ENCODE measurements at regions not wholly inside any gene's neighbourhood (a gene's known extent, or its start where the extent isn't known, plus 50 kb on each side); places are given as distances from the start of the nearest gene placed in this dataset.

DNA sequence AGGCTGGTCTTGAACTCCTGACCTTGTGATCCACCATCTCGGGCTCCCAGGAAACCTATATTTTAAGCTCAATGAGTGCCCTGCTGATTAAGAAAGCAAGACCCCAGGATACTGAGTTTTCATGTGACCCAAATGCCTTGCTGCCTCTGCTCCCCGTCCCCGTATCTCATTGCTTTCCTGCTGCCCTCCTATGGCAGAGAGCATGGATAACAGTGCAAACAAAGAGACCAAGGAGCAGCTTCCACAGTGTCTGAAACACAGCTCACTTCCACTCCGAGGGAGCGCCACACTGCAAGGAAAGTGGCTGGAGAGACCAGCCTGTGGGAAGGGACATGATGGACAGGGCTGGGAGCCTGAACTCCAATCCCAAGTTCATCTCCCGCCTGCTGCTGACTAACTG, 246.8 kb downstream of the TMEM182 start:
- WGBS (ENCODE audit: insufficient coverage): 86% methylated on average over 5 of the region's 6 CpGs
- Mint-ChIP-seq H3K4me1 (no peaks in the 10 kb centered on the region), H3K27me3 (peaks cover 0 to 1% of the 10 kb centered on the region in 2 donors), H3K36me3 (no peaks in the 10 kb centered on the region), H3K4me3 (no peak overlapping the region), H3K9me3 (no peaks in the 10 kb centered on the region), H3K27ac (no peak overlapping the region)
- H3K27ac ChIP-seq (ENCODE audit: low read length): no peak overlapping the region
- H3K4me3 ChIP-seq (ENCODE audit: control insufficient read depth in 1 of 2, extremely low read depth in 1 of 2, low read length in 1 of 2): no peak overlapping the region
- CTCF ChIA-PET: no interaction called here
- DNase-seq: no peak
- H3K27me3 ChIP-seq (replicated peaks in 1 of 2; ENCODE audit: control insufficient read depth in 2 of 2, extremely low read depth in 1 of 2, insufficient read depth in 2 of 2, low read length in 1 of 2): peaks cover 0 to 2% of the 10 kb centered on the region in 2 experiments
- no peaks in the 10 kb centered on the region for H3K4me1 ChIP-seq (ENCODE audit: control insufficient read depth in 1 of 2, extremely low read depth in 1 of 2, insufficient read depth in 2 of 2, low read length in 2 of 2)
- POLR2A ChIA-PET: no interaction called here
- ATAC-seq (replicated peaks in 1 of 4): no peak
- H3K36me3 ChIP-seq (ENCODE audit: control insufficient read depth in 2 of 2, extremely low read depth in 1 of 2, insufficient read depth in 1 of 2, low read length in 1 of 2): no peaks in the 10 kb centered on the region
- H3K9me3 ChIP-seq: no peaks in the 10 kb centered on the region

DNA sequence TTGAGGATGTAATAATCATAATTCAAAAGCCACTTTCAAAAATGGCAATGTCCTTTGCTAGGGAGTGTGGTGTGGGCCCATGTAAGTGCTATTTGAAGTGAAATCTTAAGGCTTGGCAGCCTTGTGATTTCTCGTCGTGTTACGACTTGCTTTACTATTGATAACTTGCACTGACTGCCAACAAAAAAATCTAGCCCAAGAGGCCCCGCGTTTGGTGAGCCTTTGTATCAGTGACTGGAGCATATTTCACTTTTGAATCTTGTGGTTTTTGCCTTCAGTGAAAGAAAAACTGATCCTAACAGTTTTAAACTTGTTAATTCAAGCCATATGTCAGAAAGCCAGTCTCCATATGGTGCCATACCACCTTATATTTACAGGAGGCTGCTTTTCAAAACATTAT, 248.0 kb downstream of the TMEM182 start:
- Mint-ChIP-seq H3K9me3 (no peaks in the 10 kb centered on the region), H3K27ac (no peak overlapping the region), H3K27me3 (peaks cover 0 to 1% of the 10 kb centered on the region in 2 donors), H3K36me3 (no peaks in the 10 kb centered on the region), H3K4me1 (no peaks in the 10 kb centered on the region), H3K4me3 (no peak overlapping the region)
- ATAC-seq (replicated peaks in 1 of 4) (no peak), DNase-seq (no peak)
- H3K27me3 ChIP-seq (replicated peaks in 1 of 2; ENCODE audit: control insufficient read depth in 2 of 2, extremely low read depth in 1 of 2, insufficient read depth in 2 of 2, low read length in 1 of 2): no peaks in the 10 kb centered on the region
- CTCF ChIA-PET: no interaction called here
- H3K9me3 ChIP-seq: no peaks in the 10 kb centered on the region
- no peaks in the 10 kb centered on the region for H3K36me3 ChIP-seq (ENCODE audit: control insufficient read depth in 2 of 2, extremely low read depth in 1 of 2, insufficient read depth in 1 of 2, low read length in 1 of 2)
- no peak overlapping the region for H3K4me3 ChIP-seq (ENCODE audit: control insufficient read depth in 1 of 2, extremely low read depth in 1 of 2, low read length in 1 of 2)
- no peaks in the 10 kb centered on the region for H3K4me1 ChIP-seq (ENCODE audit: control insufficient read depth in 1 of 2, extremely low read depth in 1 of 2, insufficient read depth in 2 of 2, low read length in 2 of 2)
- WGBS (ENCODE audit: insufficient coverage): 84% methylated on average over 4 of the region's 5 CpGs
- no peak overlapping the region for H3K27ac ChIP-seq (ENCODE audit: low read length)
- POLR2A ChIA-PET: no interaction called here

DNA sequence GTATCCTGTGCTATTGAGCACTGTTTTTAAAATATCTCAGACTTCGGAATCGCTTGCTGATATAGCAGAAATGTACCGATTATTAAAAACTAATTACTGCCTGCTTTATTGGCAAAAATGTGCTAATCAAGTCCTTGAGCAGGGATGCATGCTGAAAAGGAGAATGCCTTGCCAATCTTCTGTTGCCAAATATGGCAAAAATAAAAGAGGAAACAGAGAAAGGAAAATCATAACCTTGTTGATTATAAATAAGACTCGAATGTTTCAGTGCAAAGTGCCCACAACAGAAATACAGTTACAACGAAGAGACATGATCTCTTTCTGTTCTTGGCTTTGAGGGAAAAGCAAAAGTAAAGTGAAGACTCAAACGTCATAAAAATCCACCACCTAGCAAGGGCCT, 248.5 kb downstream of the TMEM182 start:
- 100% methylated on average over 3 of the region's 6 CpGs for WGBS (ENCODE audit: insufficient coverage)

DNA sequence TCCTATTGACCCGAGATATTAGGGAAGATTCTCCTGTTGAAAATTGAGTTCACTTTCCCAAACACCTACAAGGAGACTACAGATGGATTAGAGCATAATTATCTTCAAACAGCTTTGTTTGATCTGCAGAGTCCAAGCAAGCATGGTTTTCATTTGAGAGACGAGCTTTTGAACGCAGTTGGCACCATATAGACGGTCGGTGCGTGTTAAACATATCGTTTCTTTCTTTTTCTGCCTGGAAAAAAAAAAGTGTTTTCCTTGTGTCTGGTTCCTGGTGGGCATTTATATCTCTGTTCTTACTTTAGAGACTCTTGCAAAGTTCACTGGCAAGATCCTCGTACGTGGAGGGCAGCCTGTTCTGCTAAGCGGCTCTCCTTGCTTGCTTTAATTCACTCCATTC, 248.9 kb downstream of the TMEM182 start:
- ChIA-PET CTCF (no interaction called here), POLR2A (no interaction called here)
- ATAC-seq (replicated peaks in 1 of 4) (no peak), DNase-seq (no peak)
- no peak overlapping the region for H3K4me3 ChIP-seq (ENCODE audit: control insufficient read depth in 1 of 2, extremely low read depth in 1 of 2, low read length in 1 of 2)
- H3K9me3 Mint-ChIP-seq: no peaks in the 10 kb centered on the region
- no peaks in the 10 kb centered on the region for H3K27me3 ChIP-seq (replicated peaks in 1 of 2; ENCODE audit: control insufficient read depth in 2 of 2, extremely low read depth in 1 of 2, insufficient read depth in 2 of 2, low read length in 1 of 2)
- no peaks in the 10 kb centered on the region for H3K4me1 ChIP-seq (ENCODE audit: control insufficient read depth in 1 of 2, extremely low read depth in 1 of 2, insufficient read depth in 2 of 2, low read length in 2 of 2)
- no peak overlapping the region for H3K27ac ChIP-seq (ENCODE audit: low read length)
- no peak overlapping the region for H3K27ac Mint-ChIP-seq
- H3K9me3 ChIP-seq: no peaks in the 10 kb centered on the region
- H3K36me3 Mint-ChIP-seq: no peaks in the 10 kb centered on the region
- H3K4me1 Mint-ChIP-seq: no peaks in the 10 kb centered on the region
- 85% methylated on average over 9 of the region's 10 CpGs for WGBS (ENCODE audit: insufficient coverage)
- peaks cover 0 to 1% of the 10 kb centered on the region in 2 donors for H3K27me3 Mint-ChIP-seq
- no peaks in the 10 kb centered on the region for H3K36me3 ChIP-seq (ENCODE audit: control insufficient read depth in 2 of 2, extremely low read depth in 1 of 2, insufficient read depth in 1 of 2, low read length in 1 of 2)
- no peak overlapping the region for H3K4me3 Mint-ChIP-seq

More for the DNA sequence above, 248.5 kb downstream of the TMEM182 start:
- Mint-ChIP-seq H3K27me3 (peaks cover 0 to 1% of the 10 kb centered on the region in 2 donors), H3K9me3 (no peaks in the 10 kb centered on the region), H3K27ac (no peak overlapping the region), H3K36me3 (no peaks in the 10 kb centered on the region), H3K4me3 (no peak overlapping the region), H3K4me1 (no peaks in the 10 kb centered on the region)
- Histone ChIP-seq H3K27ac (ENCODE audit: low read length) (no peak overlapping the region), H3K36me3 (ENCODE audit: control insufficient read depth in 2 of 2, extremely low read depth in 1 of 2, insufficient read depth in 1 of 2, low read length in 1 of 2) (no peaks in the 10 kb centered on the region), H3K27me3 (replicated peaks in 1 of 2; ENCODE audit: control insufficient read depth in 2 of 2, extremely low read depth in 1 of 2, insufficient read depth in 2 of 2, low read length in 1 of 2) (no peaks in the 10 kb centered on the region), H3K9me3 (no peaks in the 10 kb centered on the region), H3K4me1 (ENCODE audit: control insufficient read depth in 1 of 2, extremely low read depth in 1 of 2, insufficient read depth in 2 of 2, low read length in 2 of 2) (no peaks in the 10 kb centered on the region), H3K4me3 (ENCODE audit: control insufficient read depth in 1 of 2, extremely low read depth in 1 of 2, low read length in 1 of 2) (no peak overlapping the region)
- ChIA-PET POLR2A (no interaction called here), CTCF (no interaction called here)
- DNase-seq (no peak), ATAC-seq (replicated peaks in 1 of 4) (no peak)

DNA sequence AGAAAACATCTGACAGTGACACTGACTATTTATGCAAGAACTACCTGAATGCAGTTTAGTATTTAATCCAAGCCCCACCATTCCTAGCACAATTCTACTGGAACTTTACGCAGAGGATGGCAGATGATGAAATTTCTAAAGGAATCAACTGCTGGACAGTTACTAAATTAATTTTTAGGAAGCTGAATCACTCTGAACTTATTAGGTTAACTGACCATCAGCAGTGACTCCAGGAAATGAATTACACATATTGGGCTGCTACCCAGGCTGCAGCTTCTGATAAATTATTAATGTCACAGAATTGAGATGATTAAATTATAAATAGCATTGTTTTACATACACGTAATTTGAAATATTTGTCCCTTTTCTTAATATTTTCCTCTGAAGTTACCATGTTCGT, 250.8 kb downstream of the TMEM182 start:
- ATAC-seq (replicated peaks in 1 of 4): no peak
- POLR2A ChIA-PET: no interaction called here
- H3K9me3 Mint-ChIP-seq: no peaks in the 10 kb centered on the region
- no peak overlapping the region for H3K27ac ChIP-seq (ENCODE audit: low read length)
- no peaks in the 10 kb centered on the region for H3K4me1 ChIP-seq (ENCODE audit: control insufficient read depth in 1 of 2, extremely low read depth in 1 of 2, insufficient read depth in 2 of 2, low read length in 2 of 2)
- H3K36me3 Mint-ChIP-seq: no peaks in the 10 kb centered on the region
- H3K27ac Mint-ChIP-seq: no peak overlapping the region
- no peaks in the 10 kb centered on the region for H3K9me3 ChIP-seq
- no peak overlapping the region for H3K4me3 Mint-ChIP-seq
- no CpG with 5 or more reads among the region's 3 CpGs for WGBS (ENCODE audit: insufficient coverage)
- H3K4me1 Mint-ChIP-seq: no peaks in the 10 kb centered on the region
- DNase-seq: no peak
- H3K27me3 Mint-ChIP-seq: no peaks in the 10 kb centered on the region
- H3K4me3 ChIP-seq (ENCODE audit: control insufficient read depth in 1 of 2, extremely low read depth in 1 of 2, low read length in 1 of 2): no peak overlapping the region
- CTCF ChIA-PET: no interaction called here
- H3K36me3 ChIP-seq (ENCODE audit: control insufficient read depth in 2 of 2, extremely low read depth in 1 of 2, insufficient read depth in 1 of 2, low read length in 1 of 2): no peaks in the 10 kb centered on the region
- no peaks in the 10 kb centered on the region for H3K27me3 ChIP-seq (replicated peaks in 1 of 2; ENCODE audit: control insufficient read depth in 2 of 2, extremely low read depth in 1 of 2, insufficient read depth in 2 of 2, low read length in 1 of 2)

DNA sequence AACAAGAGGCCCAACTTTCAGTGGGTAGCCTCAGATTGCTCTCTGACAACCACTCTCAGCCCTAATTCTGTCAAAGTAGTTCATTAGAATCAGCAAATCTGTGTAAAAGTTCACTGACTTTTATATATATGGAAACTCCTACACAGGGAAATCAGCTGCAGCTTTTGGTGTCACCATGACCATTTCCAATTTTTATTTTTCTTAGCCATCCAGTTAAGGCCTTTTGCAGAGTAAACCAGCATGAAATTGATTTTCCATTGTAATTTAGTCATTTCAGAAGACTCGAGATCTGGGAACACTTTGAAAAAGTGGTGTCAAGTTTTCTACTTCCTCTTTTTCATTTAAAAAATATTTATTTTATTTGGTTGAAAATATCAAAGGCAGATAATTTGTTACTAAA, 263.2 kb downstream of the TMEM182 start:
- CTCF ChIA-PET: interaction anchor here in 1 of 2 donors (0.6 kb wide), 1 partner anchor 1155 kb away, joined by 3 read pairs; no protein-coding TSS in a partner anchor
- no peaks in the 10 kb centered on the region for H3K4me1 Mint-ChIP-seq
- peaks cover 0 to 9% (median 4%) of the 10 kb centered on the region in 3 donors for H3K9me3 Mint-ChIP-seq
- Histone ChIP-seq H3K9me3 (no peaks in the 10 kb centered on the region), H3K27me3 (replicated peaks in 1 of 2; ENCODE audit: control insufficient read depth in 2 of 2, extremely low read depth in 1 of 2, insufficient read depth in 2 of 2, low read length in 1 of 2) (no peaks in the 10 kb centered on the region), H3K27ac (ENCODE audit: low read length) (no peak overlapping the region), H3K36me3 (ENCODE audit: control insufficient read depth in 2 of 2, extremely low read depth in 1 of 2, insufficient read depth in 1 of 2, low read length in 1 of 2) (no peaks in the 10 kb centered on the region), H3K4me3 (ENCODE audit: control insufficient read depth in 1 of 2, extremely low read depth in 1 of 2, low read length in 1 of 2) (no peak overlapping the region), H3K4me1 (ENCODE audit: control insufficient read depth in 1 of 2, extremely low read depth in 1 of 2, insufficient read depth in 2 of 2, low read length in 2 of 2) (no peaks in the 10 kb centered on the region)
- H3K4me3 Mint-ChIP-seq: no peak overlapping the region
- ATAC-seq (replicated peaks in 1 of 4) (no peak), DNase-seq (no peak)
- no peak overlapping the region for H3K27ac Mint-ChIP-seq
- H3K27me3 Mint-ChIP-seq: no peaks in the 10 kb centered on the region
- WGBS (ENCODE audit: insufficient coverage): no CpG with 5 or more reads among the region's 1 CpG
- POLR2A ChIA-PET: no interaction called here
- H3K36me3 Mint-ChIP-seq: no peaks in the 10 kb centered on the region

DNA sequence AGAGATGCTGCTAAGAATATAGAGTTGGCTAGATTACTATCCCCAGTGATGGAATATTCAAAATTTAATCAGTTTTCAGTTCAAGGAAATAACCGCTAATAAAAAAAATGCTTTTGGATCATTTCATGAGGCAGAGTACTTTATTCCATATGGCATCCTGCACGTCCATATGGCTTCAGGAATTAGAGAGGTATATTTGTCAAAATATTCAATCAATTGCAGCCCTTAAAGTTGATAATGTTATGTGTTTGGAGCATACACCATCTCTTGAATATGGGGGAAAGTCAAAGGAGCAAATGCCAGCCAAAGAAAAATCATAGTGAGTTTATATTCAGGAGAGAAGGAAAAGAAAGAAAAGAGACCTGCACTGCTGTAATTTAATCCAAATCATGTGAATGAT, 266.4 kb downstream of the TMEM182 start:
- no CpG with 5 or more reads among the region's 2 CpGs for whole genome bisulfite sequencing (ENCODE audit: insufficient coverage)
- Histone ChIP-seq H3K4me1 (ENCODE audit: control insufficient read depth in 1 of 2, extremely low read depth in 1 of 2, insufficient read depth in 2 of 2, low read length in 2 of 2) (no peaks in the 10 kb centered on the region), H3K9me3 (no peaks in the 10 kb centered on the region), H3K27ac (ENCODE audit: low read length) (no peak overlapping the region), H3K4me3 (ENCODE audit: control insufficient read depth in 1 of 2, extremely low read depth in 1 of 2, low read length in 1 of 2) (no peak overlapping the region), H3K27me3 (replicated peaks in 1 of 2; ENCODE audit: control insufficient read depth in 2 of 2, extremely low read depth in 1 of 2, insufficient read depth in 2 of 2, low read length in 1 of 2) (no peaks in the 10 kb centered on the region), H3K36me3 (ENCODE audit: control insufficient read depth in 2 of 2, extremely low read depth in 1 of 2, insufficient read depth in 1 of 2, low read length in 1 of 2) (no peaks in the 10 kb centered on the region)
- H3K9me3 Mint-ChIP-seq: peaks cover 0 to 9% (median 4%) of the 10 kb centered on the region in 3 donors
- no peak for DNase-seq
- ChIA-PET POLR2A (no interaction called here), CTCF (no interaction called here)
- no peaks in the 10 kb centered on the region for H3K36me3 Mint-ChIP-seq
- H3K27me3 Mint-ChIP-seq: no peaks in the 10 kb centered on the region
- no peak overlapping the region for H3K4me3 Mint-ChIP-seq
- no peaks in the 10 kb centered on the region for H3K4me1 Mint-ChIP-seq
- no peak overlapping the region for H3K27ac Mint-ChIP-seq
- no peak for ATAC-seq (replicated peaks in 1 of 4)
